Sigmoid colon (tissue), 6 donors: ENCODE measurements at regions not wholly inside any gene's neighbourhood (a gene's known extent, or its start where the extent isn't known, plus 50 kb on each side); places are given as distances from the start of the nearest gene placed in this dataset.
A peak's percentile ranks its signal among the peaks of the same experiment; 100 is the strongest.
"Not testable (repeated sequence)": the region's sequence is repeated elsewhere in the genome, so short reads cannot be mapped to it uniquely, and the experiment has no call there.

Source experiments
- DNase-seq: peaks from one replicate; pipeline ENCODE4 v3.0.0-alpha.2; 2019
- H3K27ac ChIP-seq, 4 donors: fragments of 200-600 bp; sonication (generic); one replicate each; pipeline ENCODE4 v1.5.1; 2016 to 2019; ENCODE audit warnings: mild to moderate bottlenecking in 1 of 4
- H3K27me3 ChIP-seq, 3 donors: fragments of 200-600 bp; sonication (generic); one replicate each; pipeline ENCODE4 v1.5.1; 2019; ENCODE audit warnings: mild to moderate bottlenecking in 1 of 3
- H3K36me3 ChIP-seq, 4 donors: fragments of 200-600 bp; sonication (generic); one replicate each; pipeline ENCODE4 v1.5.1; 2016 to 2019
- H3K4me1 ChIP-seq, 4 donors: fragments of 200-600 bp; sonication (generic); one replicate each; pipeline ENCODE4 v1.5.1; 2017 to 2019
- H3K4me3 ChIP-seq, 4 donors: fragments of 200-600 bp; sonication (generic); one replicate each; pipeline ENCODE4 v1.5.1; 2017 to 2019; ENCODE audit warnings: mild to moderate bottlenecking in 2 of 4, moderate library complexity in 1 of 4
- H3K9me3 ChIP-seq, 4 donors: fragments of 200-600 bp in 3 of 4; sonication (generic) in 3 of 4; one replicate each; pipeline versions ENCODE4 v1.5.1 to v1.6.1; 2013 to 2019
- CTCF ChIP-seq, 4 experiments: fragments of 450-650 bp in 3 of 4; fragments of 200-600 bp in 1 of 4; IDR thresholded peaks; one replicate each; pipeline ENCODE4 v1.5.1; 2016 to 2019; ENCODE audit warnings: antibody characterized with exemption in 4 of 4, mild to moderate bottlenecking in 3 of 4, moderate library complexity in 2 of 4
- EP300 ChIP-seq, 4 donors: sonication (generic); formaldehyde crosslinking; IDR thresholded peaks; one replicate each; pipeline ENCODE4 v1.6.1; 2017; ENCODE audit warnings: antibody characterized with exemption in 4 of 4
- POLR2A ChIP-seq, 2 donors: fragments of 450-650 bp; IDR thresholded peaks; one replicate each; pipeline ENCODE4 v1.6.1; 2016; ENCODE audit warnings: antibody characterized with exemption in 2 of 2, mild to moderate bottlenecking in 2 of 2, moderate library complexity in 2 of 2
- POLR2AphosphoS5 ChIP-seq, 4 donors: sonication (generic); formaldehyde crosslinking; IDR thresholded peaks; one replicate each; pipeline ENCODE4 v1.6.1; 2017; ENCODE audit warnings: antibody characterized with exemption in 4 of 4
- WGBS, 2 donors: extraction: QIAGEN DNeasy Blood & Tissue Kit; methylation state at CpG; one replicate each; pipeline ENCODE4 v1.1.7; 2013; 5-methylcytosine and 5-hydroxymethylcytosine counted together
- intact Hi-C: fragments of 100-400 bp; cut with DNase I; formaldehyde crosslinking; loops from one replicate; pipeline ENCODE4 v1.15.1; 2023
- donor health status: healthy with polysubstance abuse.
- donor health status: healthy.

DNA sequence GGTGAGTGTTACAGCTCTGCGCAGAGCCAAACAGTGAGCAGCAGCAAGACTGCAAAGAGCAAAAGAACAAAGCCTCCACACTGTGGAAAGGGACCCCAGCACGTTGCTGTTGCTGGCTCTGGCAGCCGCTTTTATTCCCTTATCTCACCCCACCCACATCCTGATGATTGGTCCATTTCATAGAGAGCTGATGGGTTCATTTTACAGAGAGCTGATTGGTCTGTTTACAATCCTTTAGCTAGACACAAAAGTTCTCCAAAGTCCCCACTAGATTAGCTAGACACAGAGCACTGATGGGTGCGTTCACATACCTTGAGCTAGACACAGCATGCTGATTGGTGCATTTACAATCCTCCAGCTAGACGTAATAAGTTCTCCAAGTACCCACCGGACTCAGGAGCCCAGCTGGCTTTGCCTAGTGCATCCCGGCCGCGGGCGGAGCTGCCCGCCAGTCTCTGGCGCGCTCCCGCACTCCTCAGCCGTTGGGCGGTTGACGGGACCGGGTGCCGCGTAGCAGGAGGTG, 291.4 kb upstream of the PRSS16 start:
- WGBS, 2 donors = 0 to 8% methylated on average over 13 to 15 of the region's 20 CpGs
- intact Hi-C loops = not testable (repeated sequence)

DNA sequence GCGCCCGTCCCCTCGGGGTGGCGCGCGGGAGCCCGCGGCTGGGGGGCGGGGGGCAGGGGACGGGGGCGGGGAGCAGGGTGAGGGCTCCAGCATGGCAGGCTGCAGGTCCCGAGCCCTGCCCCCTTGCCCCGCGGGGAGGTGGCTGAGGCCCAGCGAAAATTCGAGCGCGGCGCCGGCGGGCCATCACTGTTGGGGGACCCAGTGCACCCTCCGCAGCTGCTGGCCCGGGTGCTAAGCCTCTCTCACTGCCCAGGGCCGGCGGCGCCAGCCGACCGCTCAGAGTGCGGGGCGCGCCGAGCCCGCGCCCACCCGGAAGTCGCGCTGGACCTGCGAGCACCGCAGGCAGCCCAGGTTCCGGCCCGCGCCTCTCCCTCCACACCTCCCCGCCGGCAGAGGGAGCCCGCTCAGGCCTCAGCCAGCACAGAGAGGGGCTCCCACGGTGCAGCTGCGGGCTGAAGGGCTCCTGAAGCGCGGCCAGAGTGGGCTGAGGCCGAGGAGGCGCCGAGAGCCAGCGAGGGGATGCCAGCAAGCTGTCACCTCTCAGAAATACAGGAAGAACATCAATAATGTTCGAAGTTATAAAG, 290.8 kb upstream of the PRSS16 start:
- intact Hi-C loops = not testable (repeated sequence)

More for the DNA sequence above, 291.4 kb upstream of the PRSS16 start:
- H3K36me3 ChIP-seq, H3K9me3 ChIP-seq, H3K4me1 ChIP-seq, H3K27me3 ChIP-seq: not testable (repeated sequence)
- Histone ChIP-seq H3K4me3 (peak overlapping the region; percentile 56 to 75 (median 67)), H3K27ac (peak overlapping the region; percentile 86 to 91 (median 87))
- peak in 3 of 4 donors; percentile 11 to 33 (median 16) for TF ChIP-seq POLR2AphosphoS5 (IDR thresholded peaks at IDR 0.05)
- DNase-seq = peak; percentile 64

GRCh38 chr6:26957399-26958127, 289.9 kb upstream of the PRSS16 start:
- Histone ChIP-seq H3K4me3 (peak overlapping the region; percentile 56 to 75 (median 67)), H3K27ac (peak overlapping the region; percentile 86 to 91 (median 87))
- H3K36me3 ChIP-seq, DNase-seq, H3K4me1 ChIP-seq, H3K9me3 ChIP-seq, intact Hi-C loops, H3K27me3 ChIP-seq: not testable (repeated sequence)
- WGBS, 2 donors = 39 to 74% methylated on average over 6 of the region's 6 CpGs

More for the DNA sequence above, 290.8 kb upstream of the PRSS16 start:
- not testable (repeated sequence) for H3K4me1 ChIP-seq, H3K36me3 ChIP-seq, H3K27me3 ChIP-seq, H3K9me3 ChIP-seq
- TF ChIP-seq CTCF (IDR thresholded peaks at IDR 0.05) = peak; percentile 33 to 65 (median 54)
- peak overlapping the region; percentile 86 to 91 (median 87) for H3K27ac ChIP-seq
- 1% methylated on average over 49 to 51 of the region's 54 CpGs for WGBS, 2 donors
- peak; percentile 90 for DNase-seq
- H3K4me3 ChIP-seq = peak overlapping the region; percentile 56 to 75 (median 67)

GRCh38 chr6:26961236-26961635, 286.3 kb upstream of the PRSS16 start:
- H3K27me3 ChIP-seq, H3K9me3 ChIP-seq, H3K4me3 ChIP-seq, H3K36me3 ChIP-seq, DNase-seq, H3K27ac ChIP-seq, H3K4me1 ChIP-seq, intact Hi-C loops: not testable (repeated sequence)

GRCh38 chr6:27002447-27002846, 245.1 kb upstream of the PRSS16 start:
- intact Hi-C loops = no loop called here
- Histone ChIP-seq H3K4me1 (no peaks in the 10 kb centered on the region), H3K27me3 (no peaks in the 10 kb centered on the region), H3K36me3 (no peaks in the 10 kb centered on the region), H3K27ac (no peak overlapping the region), H3K9me3 (no peaks in the 10 kb centered on the region), H3K4me3 (no peak overlapping the region)
- WGBS, 2 donors = 95 to 97% methylated on average over 15 of the region's 15 CpGs
- TF ChIP-seq POLR2AphosphoS5 (IDR thresholded peaks at IDR 0.05) (no peak), POLR2A (IDR thresholded peaks at IDR 0.05) (no peak), EP300 (IDR thresholded peaks at IDR 0.05) (no peak), CTCF (IDR thresholded peaks at IDR 0.05) (no peak)
- DNase-seq = no peak

- TF ChIP-seq CTCF (IDR thresholded peaks at IDR 0.05) (no peak), EP300 (IDR thresholded peaks at IDR 0.05) (no peak), POLR2AphosphoS5 (IDR thresholded peaks at IDR 0.05) (no peak), POLR2A (IDR thresholded peaks at IDR 0.05) (no peak)
- Histone ChIP-seq H3K4me1 (no peaks in the 10 kb centered on the region), H3K4me3 (no peak overlapping the region), H3K27ac (no peak overlapping the region), H3K36me3 (peaks cover 0 to 6% (median 0%) of the 10 kb centered on the region in 4 donors), H3K27me3 (no peaks in the 10 kb centered on the region), H3K9me3 (peaks cover 0 to 13% (median 6%) of the 10 kb centered on the region in 4 donors)
- no peak for DNase-seq
- WGBS, 2 donors = 45 to 47% methylated on average over 2 of the region's 2 CpGs
- intact Hi-C loops = no loop called here
Measured at GRCh38 chr6:27007020-27007419, 240.5 kb upstream of the PRSS16 start.

DNA sequence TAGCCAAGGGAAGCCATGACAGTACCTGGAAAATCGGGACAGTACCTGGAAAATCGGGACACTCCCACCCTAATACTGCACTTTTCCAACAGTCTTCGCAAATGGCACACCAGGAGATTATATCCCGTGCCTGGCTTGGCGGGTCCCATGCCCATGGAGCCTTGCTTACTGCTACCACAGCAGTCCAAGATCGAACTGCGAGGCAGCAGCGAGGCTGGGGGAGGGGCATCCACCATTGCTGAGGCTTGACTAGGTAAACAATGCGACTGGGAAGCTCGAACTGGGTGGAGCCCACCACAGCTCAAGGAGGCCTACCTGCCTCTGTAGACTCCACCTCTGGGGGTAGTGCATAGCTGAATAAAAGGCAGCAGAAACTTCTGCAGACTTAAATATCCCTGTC, 238.9 kb upstream of the PRSS16 start:
- DNase-seq, intact Hi-C loops: not testable (repeated sequence)

GRCh38 chr6:27014053-27014452, 233.4 kb upstream of the PRSS16 start:
- H3K36me3 ChIP-seq, intact Hi-C loops, DNase-seq, H3K4me1 ChIP-seq, H3K4me3 ChIP-seq, H3K27ac ChIP-seq, H3K27me3 ChIP-seq: not testable (repeated sequence)
- peaks cover 0 to 11% (median 0%) of the 10 kb centered on the region in 4 donors for H3K9me3 ChIP-seq
- WGBS, 2 donors = 98% methylated on average over 2 of the region's 2 CpGs

More for the DNA sequence above, 238.9 kb upstream of the PRSS16 start:
- not testable (repeated sequence) for H3K27ac ChIP-seq, H3K27me3 ChIP-seq, H3K4me3 ChIP-seq, H3K4me1 ChIP-seq, H3K36me3 ChIP-seq
- WGBS, 2 donors = 95 to 96% methylated on average over 10 of the region's 10 CpGs
- peaks cover 0 to 15% (median 6%) of the 10 kb centered on the region in 4 donors for H3K9me3 ChIP-seq
